ENCODE measurements at regions not wholly inside any gene's neighbourhood (a gene's known extent, or its start where the extent isn't known, plus 50 kb on each side); places are given as distances from the start of the nearest gene placed in this dataset.

DNA sequence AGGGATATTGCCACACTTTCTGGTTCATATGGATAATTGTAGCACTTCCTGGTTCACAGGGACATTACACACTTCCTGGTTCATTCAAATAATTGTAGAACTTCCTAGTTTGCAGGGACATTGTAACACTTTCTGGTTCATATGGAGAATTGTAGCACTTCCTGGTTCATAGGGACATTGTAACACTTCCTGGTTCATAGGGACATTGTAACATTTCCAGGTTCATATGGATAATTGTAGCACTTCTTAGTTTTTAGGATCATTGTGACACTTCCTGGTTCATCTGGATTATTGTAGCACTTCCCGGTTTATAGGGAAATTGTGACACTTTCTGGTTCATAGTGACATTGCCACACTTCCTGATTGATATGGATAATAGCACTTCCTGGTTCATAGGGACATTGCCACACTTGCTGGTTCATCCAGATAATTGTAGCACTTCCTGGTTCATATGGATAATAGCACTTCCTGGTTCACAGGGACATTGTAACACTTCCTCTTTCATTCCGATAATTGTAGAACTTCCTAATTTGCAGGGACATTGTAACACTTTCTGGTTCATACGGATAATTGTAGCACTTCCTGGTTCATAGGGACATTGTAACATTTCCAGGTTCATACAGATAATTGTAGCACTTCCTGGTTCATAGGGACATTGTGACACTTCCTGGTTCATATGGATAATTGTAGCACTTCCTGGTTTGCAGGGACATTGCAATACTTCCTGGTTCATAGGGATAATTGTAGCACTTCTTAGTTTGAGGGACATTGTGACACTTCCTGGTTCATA is 59.2 kb upstream of the CD99 start:
- no peak overlapping the region for H3K27ac Mint-ChIP-seq

More for the DNA sequence above, 59.2 kb upstream of the CD99 start:
- no peak for TF ChIP-seq JUNB (IDR thresholded peaks at IDR 0.05; ENCODE audit: unreplicated experiment)
- no peak for TF ChIP-seq NANOG (IDR thresholded peaks at IDR 0.05; ENCODE audit: borderline replicate concordance)
- TF ChIP-seq ZNF114 (CRISPR knock-in tag; IDR thresholded peaks at IDR 0.05) = no peak
- TF ChIP-seq ZNF462 (CRISPR knock-in tag; IDR thresholded peaks at IDR 0.05) = no peak
- no peak for TF ChIP-seq ZNF331 (CRISPR knock-in tag; IDR thresholded peaks at IDR 0.05; ENCODE audit: low read depth)
- no peak for TF ChIP-seq EZH2 (IDR thresholded peaks at IDR 0.05; ENCODE audit: low read depth, unreplicated experiment)
- TF ChIP-seq EZH2phosphoT487 (IDR thresholded peaks at IDR 0.05; ENCODE audit: unreplicated experiment) = no peak
- no peak for TF ChIP-seq POLR2AphosphoS5 (IDR thresholded peaks at IDR 0.05; ENCODE audit: low read depth)
- TF ChIP-seq, protein P1, sequence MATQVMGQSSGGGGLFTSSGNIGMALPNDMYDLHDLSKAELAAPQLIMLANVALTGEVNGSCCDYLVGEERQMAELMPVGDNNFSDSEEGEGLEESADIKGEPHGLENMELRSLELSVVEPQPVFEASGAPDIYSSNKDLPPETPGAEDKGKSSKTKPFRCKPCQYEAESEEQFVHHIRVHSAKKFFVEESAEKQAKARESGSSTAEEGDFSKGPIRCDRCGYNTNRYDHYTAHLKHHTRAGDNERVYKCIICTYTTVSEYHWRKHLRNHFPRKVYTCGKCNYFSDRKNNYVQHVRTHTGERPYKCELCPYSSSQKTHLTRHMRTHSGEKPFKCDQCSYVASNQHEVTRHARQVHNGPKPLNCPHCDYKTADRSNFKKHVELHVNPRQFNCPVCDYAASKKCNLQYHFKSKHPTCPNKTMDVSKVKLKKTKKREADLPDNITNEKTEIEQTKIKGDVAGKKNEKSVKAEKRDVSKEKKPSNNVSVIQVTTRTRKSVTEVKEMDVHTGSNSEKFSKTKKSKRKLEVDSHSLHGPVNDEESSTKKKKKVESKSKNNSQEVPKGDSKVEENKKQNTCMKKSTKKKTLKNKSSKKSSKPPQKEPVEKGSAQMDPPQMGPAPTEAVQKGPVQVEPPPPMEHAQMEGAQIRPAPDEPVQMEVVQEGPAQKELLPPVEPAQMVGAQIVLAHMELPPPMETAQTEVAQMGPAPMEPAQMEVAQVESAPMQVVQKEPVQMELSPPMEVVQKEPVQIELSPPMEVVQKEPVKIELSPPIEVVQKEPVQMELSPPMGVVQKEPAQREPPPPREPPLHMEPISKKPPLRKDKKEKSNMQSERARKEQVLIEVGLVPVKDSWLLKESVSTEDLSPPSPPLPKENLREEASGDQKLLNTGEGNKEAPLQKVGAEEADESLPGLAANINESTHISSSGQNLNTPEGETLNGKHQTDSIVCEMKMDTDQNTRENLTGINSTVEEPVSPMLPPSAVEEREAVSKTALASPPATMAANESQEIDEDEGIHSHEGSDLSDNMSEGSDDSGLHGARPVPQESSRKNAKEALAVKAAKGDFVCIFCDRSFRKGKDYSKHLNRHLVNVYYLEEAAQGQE (IDR thresholded peaks at IDR 0.05; ENCODE audit: unreplicated experiment) = no peak
- no peaks in the 10 kb centered on the region for H3K4me1 Mint-ChIP-seq
- no peak for DNase-seq (ENCODE audit: low spot score)
- peaks cover 12% of the 10 kb centered on the region for H3K79me2 ChIP-seq (replicated peaks; ENCODE audit: insufficient read depth)
- H3K27me3 Mint-ChIP-seq (ENCODE audit: insufficient read depth, low read depth, poor library complexity) = peaks cover 5% of the 10 kb centered on the region
- peaks cover 18% of the 10 kb centered on the region for H3K36me3 ChIP-seq (ENCODE audit: insufficient read depth)
- H3K4me2 ChIP-seq = no peak overlapping the region
- H2AFZ ChIP-seq = no peak overlapping the region
- peaks cover 3% of the 10 kb centered on the region; the same call in 1 of the 3 replicates for H3K9me3 Mint-ChIP-seq
- H3K4me1 ChIP-seq (ENCODE audit: insufficient read depth) = no peaks in the 10 kb centered on the region
- no peak overlapping the region for H3K27ac ChIP-seq (ENCODE audit: low read depth)
- no peak overlapping the region for H3K4me3 Mint-ChIP-seq
- peaks cover 62% of the 10 kb centered on the region for H3K36me3 Mint-ChIP-seq (ENCODE audit: low read depth)
- peaks cover 9% of the 10 kb centered on the region for H3F3A ChIP-seq (replicated peaks; ENCODE audit: low read depth)
- peaks cover 8% of the 10 kb centered on the region; the same call in 1 of the 2 replicates for H3K9me2 ChIP-seq (ENCODE audit: insufficient read depth)
- H3K27me3 ChIP-seq (ENCODE audit: insufficient read depth) = no peaks in the 10 kb centered on the region
- ATAC-seq = no peak
- H4K20me1 ChIP-seq (replicated peaks; ENCODE audit: insufficient read depth) = peaks cover 3% of the 10 kb centered on the region; the same call in 1 of the 2 replicates
- no peak overlapping the region for H3K4me3 ChIP-seq
